Esophagus squamous epithelium (tissue), 5 donors: ENCODE measurements at regions not wholly inside any gene's neighbourhood (a gene's known extent, or its start where the extent isn't known, plus 50 kb on each side); places are given as distances from the start of the nearest gene placed in this dataset.

Experiments used
- DNase-seq: peaks from one replicate; lab custom pipeline; 2025; lab: John Stamatoyannopoulos, UW
- H3K27ac ChIP-seq, 4 donors: fragments of 200-600 bp; sonication (generic); one replicate each; pipeline ENCODE4 v1.5.1; 2016 to 2019; ENCODE audit warnings: mild to moderate bottlenecking in 1 of 4
- H3K27me3 ChIP-seq, 4 donors: fragments of 200-600 bp; sonication (generic); 1 replicate in 3 of 4; 2 replicates in 1 of 4; pipeline versions ENCODE4 v1.5.1 to v1.6.0; 2017 to 2021; ENCODE audit warnings: antibody characterized with exemption in 1 of 4
- H3K36me3 ChIP-seq, 3 donors: fragments of 200-600 bp; sonication (generic); one replicate each; pipeline ENCODE4 v1.5.1; 2016 to 2019
- H3K4me1 ChIP-seq, 3 donors: fragments of 200-600 bp; sonication (generic); one replicate each; pipeline ENCODE4 v1.5.1; 2017 to 2019
- H3K4me3 ChIP-seq, 4 donors: fragments of 200-600 bp; sonication (generic); 1 replicate in 3 of 4; 2 replicates in 1 of 4; pipeline ENCODE4 v1.5.1; 2016 to 2019; ENCODE audit warnings: mild to moderate bottlenecking in 2 of 4, moderate library complexity in 1 of 4
- H3K9me3 ChIP-seq, 3 donors: fragments of 200-600 bp; sonication (generic); one replicate each; pipeline ENCODE4 v1.5.1; 2016 to 2019
- POLR2A ChIP-seq, 4 donors: fragments of 450-650 bp; IDR thresholded peaks; one replicate each; pipeline ENCODE4 v1.6.1; 2017; ENCODE audit warnings: antibody characterized with exemption in 4 of 4, mild to moderate bottlenecking in 4 of 4, moderate library complexity in 3 of 4
- WGBS, 2 donors: methylation state at CpG; one replicate each; pipeline ENCODE4 v1.1.5; 2018; 5-methylcytosine and 5-hydroxymethylcytosine counted together
- intact Hi-C: fragments of 100-400 bp; cut with DNase I; formaldehyde crosslinking; loops from one replicate; pipeline ENCODE4 v1.15.0; 2022
- TF ChIP-seq, protein P1 (sequence below), 6 experiments: fragments of 450-650 bp in 4 of 6; fragments of 200-600 bp in 2 of 6; sonication (generic) in 2 of 6; IDR thresholded peaks; one replicate each; pipeline ENCODE4 v1.5.1; 2016 to 2019; ENCODE audit warnings: antibody characterized with exemption in 6 of 6, mild to moderate bottlenecking in 4 of 6, moderate library complexity in 4 of 6
- donor health status: DM: yes; HTN: yes; CAD: no.

DNA sequence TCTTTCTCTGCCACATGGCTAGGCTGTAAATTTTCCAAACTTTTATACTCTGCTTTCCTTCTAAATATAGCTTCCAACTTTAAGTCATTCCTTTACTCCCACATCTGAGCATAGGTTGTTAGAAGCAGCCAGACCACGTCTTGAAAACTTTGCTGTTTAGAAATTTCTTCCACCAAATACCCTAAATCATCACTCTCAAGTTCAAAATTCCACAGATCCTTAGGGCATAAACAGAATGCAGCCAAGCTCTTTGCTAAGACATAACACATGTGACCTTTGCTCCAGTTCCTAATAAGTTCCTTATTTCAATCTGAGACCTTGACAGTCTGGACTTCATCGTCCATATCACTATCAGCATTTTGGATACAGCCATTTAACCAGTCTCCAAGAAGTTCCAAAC, 749.9 kb downstream of the METTL15 start:
- TF ChIP-seq, protein P1, sequence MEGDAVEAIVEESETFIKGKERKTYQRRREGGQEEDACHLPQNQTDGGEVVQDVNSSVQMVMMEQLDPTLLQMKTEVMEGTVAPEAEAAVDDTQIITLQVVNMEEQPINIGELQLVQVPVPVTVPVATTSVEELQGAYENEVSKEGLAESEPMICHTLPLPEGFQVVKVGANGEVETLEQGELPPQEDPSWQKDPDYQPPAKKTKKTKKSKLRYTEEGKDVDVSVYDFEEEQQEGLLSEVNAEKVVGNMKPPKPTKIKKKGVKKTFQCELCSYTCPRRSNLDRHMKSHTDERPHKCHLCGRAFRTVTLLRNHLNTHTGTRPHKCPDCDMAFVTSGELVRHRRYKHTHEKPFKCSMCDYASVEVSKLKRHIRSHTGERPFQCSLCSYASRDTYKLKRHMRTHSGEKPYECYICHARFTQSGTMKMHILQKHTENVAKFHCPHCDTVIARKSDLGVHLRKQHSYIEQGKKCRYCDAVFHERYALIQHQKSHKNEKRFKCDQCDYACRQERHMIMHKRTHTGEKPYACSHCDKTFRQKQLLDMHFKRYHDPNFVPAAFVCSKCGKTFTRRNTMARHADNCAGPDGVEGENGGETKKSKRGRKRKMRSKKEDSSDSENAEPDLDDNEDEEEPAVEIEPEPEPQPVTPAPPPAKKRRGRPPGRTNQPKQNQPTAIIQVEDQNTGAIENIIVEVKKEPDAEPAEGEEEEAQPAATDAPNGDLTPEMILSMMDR (IDR thresholded peaks at IDR 0.05): no peak
- TF ChIP-seq POLR2A (IDR thresholded peaks at IDR 0.05): no peak
- intact Hi-C loops: no loop called here
- DNase-seq: no peak
- WGBS, 2 donors: 46 to 48% methylated on average over 2 of the region's 2 CpGs
- Histone ChIP-seq H3K36me3 (no peaks in the 10 kb centered on the region), H3K27me3 (no peaks in the 10 kb centered on the region), H3K4me1 (no peaks in the 10 kb centered on the region), H3K4me3 (no peak overlapping the region), H3K27ac (no peak overlapping the region), H3K9me3 (peaks cover 0 to 8% (median 0%) of the 10 kb centered on the region in 3 donors)

DNA sequence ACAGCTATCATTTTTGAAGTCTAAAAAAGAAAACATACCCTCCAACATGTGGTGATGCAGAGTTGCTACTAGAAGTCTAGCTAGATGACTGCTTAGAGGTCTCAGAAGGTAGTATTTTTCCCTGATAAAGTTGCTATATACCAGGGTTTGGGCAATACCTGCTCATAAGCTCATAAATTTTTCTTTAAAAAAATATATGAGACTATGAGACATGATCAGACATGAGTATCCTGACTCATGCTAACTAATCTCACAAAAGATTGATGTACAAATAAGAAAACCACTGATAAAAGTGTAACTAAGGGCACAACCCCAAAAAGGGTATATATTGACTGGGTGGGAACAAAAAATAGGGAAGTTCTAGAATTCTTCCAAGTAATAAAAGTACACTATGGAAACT, 740.9 kb downstream of the METTL15 start:
- no peaks in the 10 kb centered on the region for H3K36me3 ChIP-seq
- no peak for TF ChIP-seq POLR2A (IDR thresholded peaks at IDR 0.05)
- TF ChIP-seq, protein P1 (IDR thresholded peaks at IDR 0.05): no peak
- H3K27me3 ChIP-seq: no peaks in the 10 kb centered on the region
- no peaks in the 10 kb centered on the region for H3K9me3 ChIP-seq
- H3K4me1 ChIP-seq: no peaks in the 10 kb centered on the region
- DNase-seq: no peak
- intact Hi-C loops: no loop called here
- no peak overlapping the region for H3K27ac ChIP-seq
- H3K4me3 ChIP-seq: no peak overlapping the region

DNA sequence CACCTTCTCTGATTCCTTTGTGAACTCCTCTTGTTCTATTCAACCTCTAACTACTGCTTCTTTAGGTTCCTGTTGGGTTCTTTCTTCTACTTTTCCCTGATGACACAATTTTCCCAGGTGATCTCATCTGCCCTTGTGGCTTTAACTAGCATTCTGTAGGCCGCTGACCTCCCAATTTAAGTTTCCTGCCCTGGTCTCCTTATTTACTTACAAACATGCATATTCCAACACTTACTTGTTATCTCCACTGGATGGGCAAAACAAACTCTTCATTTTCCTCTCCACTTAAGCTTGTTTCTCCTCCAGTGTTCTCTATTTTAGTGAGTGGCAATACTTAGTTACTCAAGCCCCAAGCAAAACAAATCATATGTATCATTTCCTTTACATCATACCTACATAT, 734.5 kb downstream of the METTL15 start:
- Histone ChIP-seq H3K9me3 (no peaks in the 10 kb centered on the region), H3K4me1 (no peaks in the 10 kb centered on the region), H3K27me3 (no peaks in the 10 kb centered on the region), H3K4me3 (no peak overlapping the region), H3K36me3 (no peaks in the 10 kb centered on the region), H3K27ac (no peak overlapping the region)
- TF ChIP-seq, protein P1 (IDR thresholded peaks at IDR 0.05): no peak
- TF ChIP-seq POLR2A (IDR thresholded peaks at IDR 0.05): no peak
- no peak for DNase-seq
- intact Hi-C loops: no loop called here
- 48 to 61% methylated on average over 1 of the region's 1 CpG for WGBS, 2 donors

DNA sequence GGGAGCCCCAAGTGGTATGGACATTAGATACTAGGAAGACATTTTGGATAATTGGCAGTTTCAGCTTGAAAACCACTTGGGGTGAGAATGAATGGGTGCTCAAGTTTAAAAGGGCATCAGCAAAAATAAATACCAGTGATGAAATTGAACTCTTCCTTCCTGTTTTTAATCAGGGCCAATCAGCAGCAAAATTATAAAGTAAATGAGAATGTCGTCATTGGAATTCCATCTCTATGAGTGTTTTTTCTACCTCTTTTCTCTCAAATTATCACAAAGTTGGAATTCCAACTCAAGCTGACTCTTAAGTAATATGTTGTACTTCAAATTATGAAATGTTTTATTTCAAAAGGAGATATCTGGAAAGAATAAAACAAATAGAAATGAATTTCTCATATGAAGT, 730.6 kb downstream of the METTL15 start:
- intact Hi-C loops: no loop called here
- WGBS, 2 donors: 70 to 73% methylated on average over 1 of the region's 1 CpG
- TF ChIP-seq, protein P1 (IDR thresholded peaks at IDR 0.05): no peak
- TF ChIP-seq POLR2A (IDR thresholded peaks at IDR 0.05): no peak
- H3K27me3 ChIP-seq: no peaks in the 10 kb centered on the region
- H3K4me1 ChIP-seq: no peaks in the 10 kb centered on the region
- no peaks in the 10 kb centered on the region for H3K36me3 ChIP-seq
- DNase-seq: no peak
- H3K27ac ChIP-seq: no peak overlapping the region
- H3K4me3 ChIP-seq: no peak overlapping the region
- H3K9me3 ChIP-seq: no peaks in the 10 kb centered on the region

DNA sequence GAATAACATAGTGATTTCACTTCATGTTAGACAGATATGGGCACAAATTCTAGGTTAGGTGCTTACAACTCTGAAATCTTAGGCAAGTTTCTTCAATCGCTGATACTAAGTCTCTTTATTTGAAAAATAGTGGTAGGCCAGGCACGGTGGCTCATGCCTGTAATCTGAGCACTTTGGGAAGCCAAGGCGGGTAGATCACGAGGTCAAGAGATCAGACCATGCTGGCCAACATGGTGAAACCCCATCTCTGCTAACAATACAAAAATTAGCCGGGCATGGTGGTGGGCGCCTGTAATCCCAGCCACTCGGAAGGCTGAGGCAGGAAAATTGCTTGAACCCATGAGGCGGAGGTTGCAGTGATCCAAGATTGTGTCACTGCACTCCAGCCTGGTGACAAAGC, 729.4 kb downstream of the METTL15 start:
- H3K36me3 ChIP-seq: no peaks in the 10 kb centered on the region
- WGBS, 2 donors: 72 to 94% methylated on average over 8 of the region's 8 CpGs

More for the DNA sequence above, 729.4 kb downstream of the METTL15 start:
- Histone ChIP-seq H3K27ac (no peak overlapping the region), H3K4me1 (no peaks in the 10 kb centered on the region), H3K4me3 (no peak overlapping the region), H3K9me3 (no peaks in the 10 kb centered on the region), H3K27me3 (no peaks in the 10 kb centered on the region)
- TF ChIP-seq, protein P1 (IDR thresholded peaks at IDR 0.05): no peak
- TF ChIP-seq POLR2A (IDR thresholded peaks at IDR 0.05): no peak
- intact Hi-C loops: no loop called here
- DNase-seq: no peak
